Sigmoid colon (tissue), 3 donors: ENCODE measurements at regions not wholly inside any gene's neighbourhood (a gene's known extent, or its start where the extent isn't known, plus 50 kb on each side); places are given as distances from the start of the nearest gene placed in this dataset.

Experiments
- CTCF ChIP-seq, 4 experiments: fragments of 450-650 bp in 3 of 4; fragments of 200-600 bp in 1 of 4; IDR thresholded peaks; one replicate each; pipeline ENCODE4 v1.5.1; 2016 to 2019; ENCODE audit warnings: antibody characterized with exemption in 4 of 4, mild to moderate bottlenecking in 3 of 4, moderate library complexity in 2 of 4
- POLR2A ChIP-seq, 2 donors: fragments of 450-650 bp; IDR thresholded peaks; one replicate each; pipeline ENCODE4 v1.6.1; 2016; ENCODE audit warnings: antibody characterized with exemption in 2 of 2, mild to moderate bottlenecking in 2 of 2, moderate library complexity in 2 of 2

DNA sequence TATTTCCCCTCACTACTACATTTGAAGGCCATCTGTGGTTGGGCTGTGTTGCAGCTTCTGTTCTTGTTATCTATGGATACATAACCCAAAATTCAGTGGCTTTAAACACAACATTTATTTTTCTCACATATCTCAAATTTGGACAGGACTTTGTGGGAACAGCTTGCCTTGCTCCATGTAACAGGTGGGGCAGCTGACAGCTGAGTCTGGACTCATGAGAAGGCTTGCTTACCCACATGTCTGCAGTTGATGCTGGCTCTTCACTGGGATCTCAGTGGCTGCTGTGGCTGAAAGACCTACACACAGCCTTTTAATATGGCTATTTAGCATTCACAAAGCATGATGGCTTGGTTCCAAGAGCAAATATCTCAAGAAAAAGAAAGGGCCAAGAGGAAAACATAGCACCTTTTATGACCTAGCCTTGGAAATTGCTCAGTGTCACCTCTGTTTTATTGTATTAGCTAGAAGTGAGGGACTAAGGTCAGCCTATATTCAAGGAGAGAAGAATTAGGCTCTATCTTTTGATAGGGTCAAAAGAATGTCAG lies 296.8 kb upstream of the ZNF521 start:
- no peak for TF ChIP-seq CTCF (IDR thresholded peaks at IDR 0.05)
- no peak for TF ChIP-seq POLR2A (IDR thresholded peaks at IDR 0.05)
